HL-60/S4 (cell line): ENCODE measurements at regions not wholly inside any gene's neighbourhood (a gene's known extent, or its start where the extent isn't known, plus 50 kb on each side); places are given as distances from the start of the nearest gene placed in this dataset.

Experiments used
- in situ Hi-C: fragments of 300-500 bp; cut with MboI; formaldehyde crosslinking; loops from 2 replicates; pipeline ENCODE4 v1.14.3; 2022; ENCODE audit warnings: low sequenced_read_pairs

DNA sequence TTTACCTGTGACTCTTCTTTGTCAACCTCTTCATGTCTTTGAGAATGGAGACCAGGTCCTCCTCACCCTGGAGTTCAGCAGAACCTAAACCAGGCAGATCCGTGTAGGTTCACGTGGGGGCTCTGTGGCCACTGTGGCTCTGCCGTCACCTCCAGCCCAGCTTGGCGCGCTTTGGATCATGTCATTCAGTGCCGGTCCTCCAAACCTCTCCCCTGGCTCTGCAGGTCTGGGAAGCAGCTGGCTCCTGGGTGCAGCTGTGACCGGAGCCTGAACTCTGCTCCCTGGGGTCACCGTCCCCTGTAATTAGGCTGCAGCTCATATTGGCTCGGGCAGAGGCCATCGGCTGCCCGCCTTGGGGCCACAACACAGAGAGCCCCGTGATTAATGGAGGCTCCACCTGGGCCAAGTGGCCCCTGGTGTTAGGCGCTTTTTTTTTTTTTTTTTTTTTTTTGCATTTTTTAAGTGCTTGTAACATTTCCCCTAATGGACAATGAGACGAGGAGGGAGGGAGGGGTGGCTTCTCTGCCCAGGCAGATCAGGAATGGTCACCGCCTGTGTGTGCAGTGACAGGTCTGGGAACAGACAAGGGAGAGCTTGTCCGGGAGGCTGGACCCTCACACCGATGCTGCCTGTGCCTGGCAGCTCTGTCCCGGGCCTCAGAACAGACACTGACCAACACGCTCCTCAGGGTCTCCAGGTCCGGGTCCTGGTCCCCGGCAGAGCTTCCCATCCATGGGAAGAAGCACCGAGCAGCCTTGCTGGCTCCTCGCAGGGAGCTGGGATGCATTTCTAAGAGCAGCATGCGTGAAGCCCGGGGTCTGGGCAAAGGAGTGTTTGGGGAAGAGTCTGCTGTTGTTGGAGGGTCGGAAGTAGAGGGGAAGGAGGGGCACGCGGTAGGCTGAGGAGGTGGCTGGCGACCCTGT, 247.9 kb downstream of the SEC14L1 start:
- in situ Hi-C loops: no loop called here

DNA sequence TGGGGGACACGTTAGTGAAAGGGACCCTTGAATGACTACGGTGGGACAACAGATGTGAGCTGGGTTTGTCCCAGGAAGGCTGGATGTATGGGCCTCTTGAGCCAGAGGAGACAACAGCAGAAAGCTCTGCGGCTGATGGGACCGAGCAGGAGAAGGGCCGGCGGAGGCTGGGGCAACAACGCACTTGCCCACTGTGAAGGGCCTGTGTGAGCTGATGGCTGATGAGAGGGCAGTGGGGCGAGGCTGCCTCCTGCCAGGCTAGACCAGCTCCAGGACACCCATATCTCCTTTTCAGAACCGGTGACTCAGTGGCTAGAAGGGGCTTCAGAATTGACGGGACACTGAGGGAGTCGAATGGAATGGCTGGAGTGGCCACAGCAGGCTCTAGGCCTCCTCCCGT, 250.1 kb downstream of the SEC14L1 start:
- in situ Hi-C loops: loop anchor here (10.0 kb wide), 1 partner anchor 66 kb away; no protein-coding TSS in a partner anchor

DNA sequence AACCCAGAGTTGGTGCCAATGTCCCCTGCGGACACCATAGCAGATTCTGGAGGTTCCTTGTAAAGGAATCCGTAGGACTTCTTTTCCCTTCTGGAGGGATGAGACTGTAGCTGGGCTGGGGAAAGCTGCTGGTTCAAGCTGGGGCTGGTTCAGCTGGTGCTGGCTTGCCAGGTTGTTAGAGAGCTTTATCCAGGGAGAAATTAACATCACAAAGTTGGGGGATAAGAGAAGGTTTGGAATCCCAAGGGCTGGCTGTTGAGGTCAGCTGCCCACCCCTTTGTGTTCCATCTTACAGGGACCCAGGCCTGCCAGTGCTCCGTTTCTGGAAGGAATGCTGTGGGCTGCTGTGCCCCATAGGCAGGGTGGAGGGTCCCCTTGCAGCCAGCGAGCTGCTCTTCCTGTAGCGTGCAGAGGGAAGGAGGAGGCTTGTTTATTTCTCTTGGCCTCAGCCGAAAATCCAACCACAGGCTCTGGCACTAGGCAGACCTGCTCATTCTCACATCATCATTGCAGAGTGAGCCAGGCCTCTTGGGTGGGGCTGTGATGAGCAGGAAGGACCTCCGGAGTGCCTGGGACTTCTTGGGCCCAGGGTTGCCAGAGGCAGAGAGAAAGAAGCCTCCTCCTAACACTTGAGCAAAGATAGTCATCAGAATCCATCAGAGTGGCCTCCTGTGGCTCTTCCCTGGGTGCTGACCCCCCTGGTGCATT, 251.1 kb downstream of the SEC14L1 start:
- in situ Hi-C loops: loop anchor here (10.0 kb wide), 1 partner anchor 67 kb away; no protein-coding TSS in a partner anchor

DNA sequence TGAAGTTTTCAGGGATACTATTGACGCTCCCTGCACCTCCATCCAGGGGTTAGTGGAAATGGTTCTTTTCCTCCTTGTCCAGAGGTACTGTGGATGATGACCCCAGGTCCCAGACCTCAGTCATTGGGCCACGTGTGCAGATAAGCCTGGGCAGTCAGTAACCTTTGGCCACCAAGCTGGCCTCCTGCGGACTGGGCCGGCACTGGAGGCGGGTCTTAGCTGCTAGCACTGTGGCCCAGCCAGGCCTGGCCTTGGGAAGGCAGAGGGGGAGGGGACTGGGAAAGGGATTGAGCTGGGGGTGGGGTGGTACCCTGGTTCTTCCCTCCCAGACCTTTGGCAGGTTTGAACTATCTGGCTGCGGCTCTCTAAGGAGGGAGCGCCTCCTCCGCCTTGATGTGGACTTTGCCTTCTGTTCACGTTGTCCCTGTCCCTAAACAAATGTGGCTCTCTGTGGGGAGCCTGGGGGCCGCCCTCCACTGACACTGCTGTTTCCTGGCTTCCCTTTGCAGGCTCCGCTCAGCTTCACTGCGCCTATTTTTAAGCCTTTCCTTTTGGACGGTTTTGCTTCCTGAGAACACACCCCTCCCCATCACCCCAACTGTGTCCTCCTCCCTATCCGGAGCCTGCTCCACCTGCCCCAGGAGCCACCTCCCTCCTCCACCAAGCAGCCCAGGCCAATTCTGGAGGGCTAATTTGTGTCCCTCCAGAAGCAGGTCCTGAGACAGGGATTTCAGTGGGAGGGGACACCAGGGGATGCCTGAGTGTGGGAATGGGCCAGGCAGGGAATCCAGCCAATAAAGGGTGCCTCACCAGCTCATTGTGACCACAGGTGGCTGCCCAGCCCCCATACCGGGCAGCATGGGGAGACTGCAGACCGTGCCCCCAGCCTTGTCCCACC, 251.9 kb downstream of the SEC14L1 start:
- in situ Hi-C loops: loop anchor here (10.0 kb wide), 1 partner anchor 68 kb away; no protein-coding TSS in a partner anchor

DNA sequence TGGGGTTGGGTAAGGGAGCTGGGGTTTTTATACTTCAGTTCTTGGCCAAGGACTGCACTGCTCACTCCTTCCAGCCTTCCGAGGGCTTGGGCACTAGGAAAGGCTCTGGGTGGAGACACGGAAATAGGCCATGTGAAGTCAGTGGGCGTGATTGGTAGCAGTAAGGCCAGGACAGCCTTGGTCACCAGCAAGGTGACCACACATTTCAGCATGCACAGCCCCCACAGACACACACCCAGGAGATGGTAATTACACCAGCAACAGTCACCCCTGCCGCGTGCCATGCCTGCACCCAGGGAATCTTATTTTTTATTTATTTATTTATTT, 252.5 kb downstream of the SEC14L1 start:
- in situ Hi-C loops: loop anchor here (10.0 kb wide), 1 partner anchor 68 kb away; no protein-coding TSS in a partner anchor

DNA sequence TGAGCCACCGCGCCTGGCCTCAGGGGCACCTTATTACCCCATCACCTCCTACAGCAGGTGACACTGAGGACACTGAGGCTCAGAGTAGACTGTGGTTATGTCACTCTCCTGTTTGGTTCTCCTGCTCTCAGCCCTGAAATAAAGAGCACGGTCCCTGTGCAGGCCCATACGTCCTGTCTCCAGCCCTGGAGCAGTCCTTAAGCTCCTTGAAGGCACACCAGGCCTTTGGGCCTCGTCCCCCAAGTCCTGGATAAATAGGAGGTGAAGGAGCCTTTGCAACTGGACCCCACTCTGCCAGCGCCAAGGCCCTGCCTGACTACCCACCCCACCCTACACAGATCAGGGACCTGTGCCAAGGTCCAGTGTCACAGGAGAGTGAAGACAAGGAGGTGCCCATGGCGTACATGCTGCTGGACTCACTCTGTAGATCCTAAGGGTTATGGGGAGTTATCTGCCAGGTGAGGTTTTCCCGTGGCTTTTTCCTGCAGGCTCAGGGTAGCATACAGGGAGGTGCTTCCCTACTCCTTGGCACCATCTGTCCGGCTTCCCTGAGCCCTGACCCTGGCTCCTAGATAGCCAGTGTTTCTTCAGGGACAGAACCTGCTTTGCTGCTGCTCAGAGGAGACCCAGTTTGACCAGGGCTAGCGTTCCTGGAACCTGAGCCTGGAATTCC, 253.2 kb downstream of the SEC14L1 start:
- in situ Hi-C loops: loop anchor here (10.0 kb wide), 1 partner anchor 69 kb away; no protein-coding TSS in a partner anchor

DNA sequence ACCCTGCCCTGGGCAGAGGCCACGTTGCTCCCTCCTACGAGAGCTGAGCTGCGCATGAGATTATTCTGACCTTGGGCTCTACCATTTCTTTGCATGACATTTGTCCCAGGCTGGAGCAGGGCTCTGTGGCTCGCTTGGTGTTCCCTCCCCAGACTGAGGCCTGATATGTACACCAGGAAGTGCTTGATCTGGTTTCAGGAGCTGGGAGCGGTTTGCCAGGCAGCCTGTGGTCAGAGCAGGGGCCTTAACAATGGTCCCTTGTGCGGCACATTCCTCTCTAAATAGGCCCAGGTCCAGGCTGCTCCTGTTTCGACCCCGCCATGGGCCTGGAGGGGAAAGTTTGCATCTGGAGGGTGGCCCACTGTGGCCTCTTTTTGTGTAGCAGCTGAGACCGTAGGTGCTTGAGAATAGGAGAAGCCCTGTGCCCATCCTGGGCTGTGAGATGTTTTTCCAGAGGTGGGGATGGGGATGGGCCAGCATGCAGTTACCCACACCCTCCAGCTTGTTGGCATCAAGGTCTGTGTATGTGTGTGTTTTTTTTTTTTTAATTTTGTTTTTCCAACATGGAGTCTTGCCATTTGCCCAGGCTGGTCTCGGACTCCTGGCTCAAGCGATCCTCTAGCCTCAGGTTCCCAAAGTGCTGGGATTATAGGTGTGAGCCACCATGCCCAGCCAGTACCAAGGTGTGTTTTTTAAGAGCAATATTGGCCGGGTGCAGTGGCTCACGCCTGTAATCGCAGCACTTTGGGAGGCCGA, 253.9 kb downstream of the SEC14L1 start:
- in situ Hi-C loops: loop anchor here (10.0 kb wide), 1 partner anchor 70 kb away; no protein-coding TSS in a partner anchor

DNA sequence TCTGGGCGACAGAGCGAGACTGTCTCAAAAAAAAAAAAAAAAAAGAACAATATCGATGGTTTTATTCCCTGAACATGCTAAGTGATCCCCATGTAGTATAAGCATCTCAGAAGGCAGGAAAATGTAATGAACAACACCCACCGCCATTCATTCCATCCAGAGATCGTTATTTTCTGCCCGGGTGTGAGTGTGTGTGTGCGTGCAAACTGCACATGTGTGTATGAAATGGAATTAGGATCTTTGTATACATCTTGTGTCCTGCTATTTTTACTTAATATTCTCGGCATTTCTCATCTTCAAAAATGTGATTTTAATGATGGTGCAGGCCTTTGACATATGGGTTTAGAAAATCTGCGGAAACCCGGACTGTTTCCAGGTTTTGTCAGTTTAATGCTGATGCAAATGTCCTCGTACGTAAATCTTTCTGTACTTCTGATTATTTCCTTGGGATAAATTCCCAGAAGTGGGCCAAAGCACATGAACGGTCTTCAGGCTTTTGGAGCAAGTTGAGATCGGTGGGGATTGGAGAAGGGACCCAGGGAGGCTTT, 254.8 kb downstream of the SEC14L1 start:
- in situ Hi-C loops: loop anchor here (10.0 kb wide), 1 partner anchor 71 kb away; no protein-coding TSS in a partner anchor

DNA sequence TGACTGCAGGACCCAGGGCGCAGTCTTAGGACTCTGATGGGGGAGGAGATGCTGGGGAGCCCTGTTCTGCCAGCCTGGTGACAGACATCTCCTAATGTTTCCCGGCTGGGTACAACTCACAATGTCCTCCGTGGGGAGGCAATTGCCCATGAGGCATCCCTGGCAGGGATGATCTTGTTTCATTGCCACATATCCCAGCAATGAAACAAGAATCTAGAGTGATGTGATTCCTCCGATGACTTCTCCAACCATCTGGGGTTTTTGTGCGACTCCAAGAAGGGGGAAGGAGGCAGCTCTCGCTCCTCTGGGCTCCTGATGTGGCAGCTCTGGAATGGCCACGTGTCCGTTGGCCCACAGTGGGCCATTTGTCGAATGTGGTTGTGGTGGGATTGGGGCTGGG, 255.8 kb downstream of the SEC14L1 start:
- in situ Hi-C loops: loop anchor here (10.0 kb wide), 1 partner anchor 72 kb away; no protein-coding TSS in a partner anchor

DNA sequence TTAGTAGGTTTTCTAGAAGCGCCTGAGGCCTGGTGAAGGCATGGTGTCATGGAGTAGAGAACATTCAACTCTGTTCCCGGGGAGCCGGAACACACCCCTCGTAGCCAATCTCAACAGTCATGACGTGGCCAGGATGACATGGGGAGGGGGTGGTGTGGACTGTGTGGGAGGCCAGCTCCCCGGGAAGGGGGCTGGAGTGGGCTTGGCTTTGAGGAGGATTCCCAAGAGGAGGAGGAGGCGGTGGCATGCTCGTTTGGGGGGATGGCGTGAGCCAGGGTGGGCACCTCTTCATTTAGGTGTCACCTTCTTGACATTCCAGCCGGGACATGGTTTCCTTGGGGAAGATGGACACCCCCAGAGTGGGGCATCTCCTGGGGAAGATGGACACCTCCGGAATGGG, 257.5 kb downstream of the SEC14L1 start:
- in situ Hi-C loops: loop anchor here (10.0 kb wide), 1 partner anchor 73 kb away; no protein-coding TSS in a partner anchor

DNA sequence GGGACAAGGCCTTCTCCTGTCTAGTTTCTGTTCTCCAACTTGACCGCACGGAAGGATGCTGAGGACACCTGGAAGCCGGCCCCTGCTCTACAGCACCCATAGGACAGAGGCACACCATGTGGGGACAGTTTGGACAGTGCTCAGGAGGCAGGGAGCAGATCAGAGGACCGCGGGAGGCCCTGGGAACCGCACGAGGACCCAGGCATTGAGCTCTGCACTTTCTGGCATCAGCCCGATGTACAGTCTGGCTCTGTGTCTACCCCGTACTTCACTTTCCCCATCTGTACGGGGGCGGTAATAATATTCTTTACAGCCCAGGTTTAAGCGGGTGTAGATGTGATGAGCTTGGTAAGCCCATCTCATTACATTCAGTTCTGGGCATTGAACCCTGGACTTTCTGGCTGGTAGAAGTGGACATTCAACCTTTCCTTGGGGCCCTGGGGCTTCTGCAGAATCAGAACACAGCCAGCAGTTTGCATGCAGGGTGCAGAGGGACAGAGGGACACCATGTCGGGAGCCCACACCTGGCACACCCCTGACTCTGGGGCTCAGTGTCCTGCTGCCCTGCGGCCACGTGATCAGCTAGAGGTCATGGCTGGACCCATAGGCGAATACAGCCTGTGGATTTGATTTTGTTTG, 258.7 kb downstream of the SEC14L1 start:
- in situ Hi-C loops: loop anchor here (10.0 kb wide), 1 partner anchor 75 kb away; no protein-coding TSS in a partner anchor

DNA sequence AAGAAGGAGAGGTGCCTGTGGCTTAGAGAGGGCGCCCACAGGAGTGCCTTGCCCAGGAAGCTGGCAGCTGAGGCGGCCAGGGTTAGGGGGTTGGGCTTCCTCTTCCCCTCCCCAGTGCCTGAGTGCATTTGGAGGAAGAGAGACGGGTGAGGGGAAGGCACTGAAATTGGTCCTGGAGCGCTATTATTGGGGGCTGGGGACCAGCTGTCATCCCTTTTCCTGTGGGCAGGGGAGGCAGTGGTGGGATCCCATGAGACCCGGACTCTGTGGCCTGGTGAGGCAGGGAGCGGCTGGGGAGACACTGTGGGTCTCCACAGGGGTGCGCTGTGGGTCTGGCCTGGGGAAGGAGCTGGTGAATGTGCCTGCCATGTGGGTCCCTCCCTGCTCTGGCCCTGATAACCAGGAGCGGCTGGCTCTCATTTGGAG, 259.7 kb downstream of the SEC14L1 start:
- in situ Hi-C loops: no loop called here

DNA sequence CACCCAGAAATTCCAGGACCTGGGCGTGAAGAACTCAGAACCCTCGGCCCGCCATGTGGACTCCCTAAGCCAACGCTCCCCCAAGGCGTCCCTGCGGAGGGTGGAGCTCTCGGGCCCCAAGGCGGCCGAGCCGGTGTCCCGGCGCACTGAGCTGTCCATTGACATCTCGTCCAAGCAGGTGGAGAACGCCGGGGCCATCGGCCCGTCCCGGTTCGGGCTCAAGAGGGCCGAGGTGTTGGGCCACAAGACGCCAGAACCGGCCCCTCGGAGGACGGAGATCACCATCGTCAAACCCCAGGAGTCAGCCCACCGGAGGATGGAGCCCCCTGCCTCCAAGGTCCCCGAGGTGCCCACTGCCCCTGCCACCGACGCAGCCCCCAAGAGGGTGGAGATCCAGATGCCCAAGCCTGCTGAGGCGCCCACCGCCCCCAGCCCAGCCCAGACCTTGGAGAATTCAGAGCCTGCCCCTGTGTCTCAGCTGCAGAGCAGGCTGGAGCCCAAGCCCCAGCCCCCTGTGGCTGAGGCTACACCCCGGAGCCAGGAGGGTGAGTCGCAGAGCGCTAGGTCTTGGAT, 261.5 kb downstream of the SEC14L1 start:
- in situ Hi-C loops: no loop called here

DNA sequence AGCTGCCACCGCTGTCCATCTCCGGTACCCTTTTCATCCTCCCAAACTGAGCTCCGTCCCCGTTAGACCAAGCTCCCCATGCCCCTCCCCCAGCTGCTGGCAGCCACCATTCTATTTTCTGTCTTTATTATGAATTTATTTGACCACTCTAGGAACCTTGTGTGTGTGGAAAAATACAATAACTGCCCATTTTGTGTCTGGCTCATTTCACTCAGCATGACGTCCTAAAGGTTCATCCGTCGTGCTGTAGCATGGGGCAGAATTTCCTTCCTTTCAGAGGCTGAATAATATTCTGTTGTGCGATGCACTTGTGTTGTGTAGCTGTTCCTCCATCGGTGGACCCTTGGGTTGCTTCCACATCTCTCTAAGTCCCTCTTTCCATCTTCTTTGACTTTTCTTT, 263.1 kb downstream of the SEC14L1 start:
- in situ Hi-C loops: no loop called here

DNA sequence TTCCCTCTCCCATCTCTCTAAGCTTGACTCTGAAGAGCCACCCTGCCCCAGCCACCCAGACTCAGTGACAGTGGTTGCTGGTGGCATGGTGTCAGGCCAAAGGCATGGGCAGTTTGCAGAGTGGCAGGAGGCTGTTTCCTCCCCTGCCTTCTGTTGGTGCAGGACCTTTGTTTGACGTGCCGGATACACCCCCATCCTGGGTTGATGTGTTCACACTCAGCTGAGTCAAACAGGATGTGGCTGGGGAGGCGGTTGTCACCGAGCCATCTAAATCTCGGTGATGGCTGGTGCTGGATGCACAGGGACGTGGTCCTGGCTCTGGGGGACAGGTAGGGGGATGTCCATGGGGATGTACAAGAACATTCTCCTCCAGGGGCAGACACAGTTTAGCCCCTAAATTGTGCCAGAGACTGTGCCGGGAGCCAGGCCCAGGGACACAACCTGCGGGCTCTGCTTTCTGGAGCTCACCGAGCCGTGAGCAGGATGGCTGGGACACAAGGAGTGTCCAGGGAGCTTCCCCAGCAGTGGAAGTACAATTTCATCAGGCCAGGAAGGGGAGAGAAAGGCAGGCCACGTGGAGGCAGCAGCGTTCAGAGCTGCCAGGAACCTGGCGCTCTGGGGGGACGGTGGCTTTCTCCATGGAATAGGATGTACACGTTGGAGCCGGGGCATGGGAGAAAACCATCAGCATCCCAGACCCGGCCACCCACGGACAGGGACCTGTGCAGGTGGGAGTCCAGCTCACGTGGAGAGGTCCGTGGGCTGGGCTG, 264.2 kb downstream of the SEC14L1 start:
- in situ Hi-C loops: no loop called here

DNA sequence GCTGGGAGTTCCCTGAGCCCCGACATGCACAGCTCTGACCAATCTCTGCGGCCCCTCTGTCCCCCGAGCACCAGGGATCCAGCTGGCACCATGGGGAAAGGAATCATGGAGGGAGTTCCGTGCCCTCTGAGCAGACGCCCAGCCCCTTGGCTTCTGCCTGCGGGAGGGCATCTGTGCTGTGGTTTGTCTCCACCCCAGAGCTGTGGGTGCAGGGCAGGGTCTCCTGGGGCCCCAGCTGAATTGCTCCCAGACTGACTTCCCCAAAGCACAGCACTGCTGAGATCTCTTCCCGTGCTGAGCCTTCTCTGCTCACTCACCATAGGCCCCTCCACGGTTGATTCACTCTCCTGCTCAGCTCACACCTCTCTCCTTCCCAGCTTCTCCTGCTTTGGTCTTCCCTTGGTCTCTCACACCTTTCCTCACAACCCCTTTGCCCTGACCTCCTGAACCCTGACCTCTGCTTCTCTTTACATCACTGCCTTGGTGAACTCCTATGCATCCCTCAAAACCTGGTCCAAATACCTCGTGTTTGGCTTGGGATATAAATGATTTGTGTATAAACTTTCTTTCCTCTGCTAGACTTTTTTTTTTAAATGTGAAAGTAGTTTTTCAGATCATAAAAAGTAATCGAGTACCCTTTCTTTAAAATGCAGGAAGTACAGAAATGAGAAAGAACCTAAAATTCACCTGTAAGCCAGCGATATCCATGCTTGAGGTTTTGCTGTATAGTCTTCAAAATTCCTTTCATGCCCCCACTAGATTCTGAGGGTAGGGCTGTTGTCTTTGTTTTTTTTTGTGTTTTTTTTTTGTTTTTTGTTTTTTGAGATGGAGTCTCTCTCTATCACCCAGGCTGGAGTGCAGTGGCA, 265.3 kb downstream of the SEC14L1 start:
- in situ Hi-C loops: no loop called here
